ENCODE measurements at regions not wholly inside any gene's neighbourhood (a gene's known extent, or its start where the extent isn't known, plus 50 kb on each side); places are given as distances from the start of the nearest gene placed in this dataset.

- no peak for TF ChIP-seq CHD7 (IDR thresholded peaks at IDR 0.05; ENCODE audit: insufficient replicate concordance, low read length)
- no peak for TF ChIP-seq SP2 (IDR thresholded peaks at IDR 0.05; ENCODE audit: low read length)
- no peak for TF ChIP-seq SP1 (IDR thresholded peaks at IDR 0.05; ENCODE audit: low read depth, low read length)
- TF ChIP-seq JUND (IDR thresholded peaks at IDR 0.05; ENCODE audit: low read length), result no peak
- TF ChIP-seq ATF3 (IDR thresholded peaks at IDR 0.05; ENCODE audit: insufficient read depth, low read depth, low read length), result no peak
- no peak for TF ChIP-seq GTF2F1 (IDR thresholded peaks at IDR 0.05; ENCODE audit: borderline replicate concordance, low read depth, low read length)
- TF ChIP-seq RAD21 (IDR thresholded peaks at IDR 0.05 in 1 of 2, conservative IDR thresholded peaks at IDR 0.05 in 1 of 2; ENCODE audit: low read depth in 2 of 2, low read length in 2 of 2), result no peak
- no peak for TF ChIP-seq MAX (IDR thresholded peaks at IDR 0.05)
- no peak for TF ChIP-seq SIRT6 (IDR thresholded peaks at IDR 0.05; ENCODE audit: low read length)
- TF ChIP-seq RNF2 (IDR thresholded peaks at IDR 0.05; ENCODE audit: borderline replicate concordance, low read depth, low read length, missing control alignments, poor library complexity, severe bottlenecking), result no peak
- no peak for TF ChIP-seq KDM4A (IDR thresholded peaks at IDR 0.05; ENCODE audit: low read depth, low read length, severe bottlenecking)
These were observed 87.6 kb upstream of the CPLX2 start (continued) for GRCh38 chr5:175783739-175784138.
